ENCODE measurements at regions not wholly inside any gene's neighbourhood (a gene's known extent, or its start where the extent isn't known, plus 50 kb on each side); places are given as distances from the start of the nearest gene placed in this dataset.
"Not testable (repeated sequence)": the region's sequence is repeated elsewhere in the genome, so short reads cannot be mapped to it uniquely, and the experiment has no call there.

DNA sequence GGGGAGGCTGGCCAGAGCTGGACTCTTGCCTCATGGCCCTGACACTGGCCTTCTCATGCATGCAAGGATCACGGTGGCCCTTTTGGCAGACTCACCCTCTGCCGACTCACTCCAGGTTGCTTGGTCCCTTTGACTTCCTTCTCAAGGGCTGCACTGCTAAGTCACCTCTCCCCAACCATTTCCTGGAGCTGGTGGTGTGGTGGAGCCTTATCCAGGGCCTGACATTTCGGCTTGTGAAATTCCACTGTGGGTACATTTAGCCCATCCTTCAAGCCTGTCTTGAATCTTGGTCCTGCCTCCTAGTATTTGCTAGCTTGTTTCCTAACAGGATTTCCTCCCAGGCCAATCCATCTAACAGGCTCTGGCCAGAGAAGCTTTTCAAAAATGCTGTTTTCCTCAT lies 52.6 kb upstream of the JUN start:
- DNase-seq = no peak

GRCh38 chr1:58837886-58838285 lies 54.0 kb upstream of the JUN start:
- no peak for DNase-seq

DNA sequence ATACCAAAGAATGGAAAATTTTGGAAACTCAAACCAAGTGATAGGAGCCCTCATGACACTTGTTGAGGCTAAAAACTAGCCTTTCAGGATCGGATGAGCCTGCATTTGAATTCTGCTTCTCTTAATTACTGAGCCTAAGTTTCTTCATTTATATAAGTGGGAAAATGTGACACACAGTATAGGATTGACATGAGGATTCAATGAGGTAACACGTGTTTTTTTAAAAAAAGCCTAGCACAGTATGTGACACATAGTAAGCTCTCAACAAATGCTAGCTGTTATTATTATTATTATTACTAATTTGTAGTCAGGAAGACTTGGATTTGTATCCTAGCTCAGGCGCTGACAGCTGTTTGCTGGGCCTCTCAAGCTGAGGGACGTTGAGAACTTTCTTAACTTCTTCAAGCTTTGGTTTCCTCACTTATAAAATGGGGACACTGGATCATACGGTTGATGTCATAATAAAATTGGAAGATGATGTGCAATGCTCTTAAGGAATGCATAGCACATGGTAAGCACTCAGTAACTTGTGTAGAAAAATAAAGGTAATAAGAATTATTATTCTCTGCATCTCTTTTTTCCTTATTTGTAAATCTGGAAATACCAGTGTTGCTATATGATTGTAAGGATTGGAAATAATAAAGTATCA lies 55.4 kb upstream of the JUN start:
- no peak for DNase-seq

DNA sequence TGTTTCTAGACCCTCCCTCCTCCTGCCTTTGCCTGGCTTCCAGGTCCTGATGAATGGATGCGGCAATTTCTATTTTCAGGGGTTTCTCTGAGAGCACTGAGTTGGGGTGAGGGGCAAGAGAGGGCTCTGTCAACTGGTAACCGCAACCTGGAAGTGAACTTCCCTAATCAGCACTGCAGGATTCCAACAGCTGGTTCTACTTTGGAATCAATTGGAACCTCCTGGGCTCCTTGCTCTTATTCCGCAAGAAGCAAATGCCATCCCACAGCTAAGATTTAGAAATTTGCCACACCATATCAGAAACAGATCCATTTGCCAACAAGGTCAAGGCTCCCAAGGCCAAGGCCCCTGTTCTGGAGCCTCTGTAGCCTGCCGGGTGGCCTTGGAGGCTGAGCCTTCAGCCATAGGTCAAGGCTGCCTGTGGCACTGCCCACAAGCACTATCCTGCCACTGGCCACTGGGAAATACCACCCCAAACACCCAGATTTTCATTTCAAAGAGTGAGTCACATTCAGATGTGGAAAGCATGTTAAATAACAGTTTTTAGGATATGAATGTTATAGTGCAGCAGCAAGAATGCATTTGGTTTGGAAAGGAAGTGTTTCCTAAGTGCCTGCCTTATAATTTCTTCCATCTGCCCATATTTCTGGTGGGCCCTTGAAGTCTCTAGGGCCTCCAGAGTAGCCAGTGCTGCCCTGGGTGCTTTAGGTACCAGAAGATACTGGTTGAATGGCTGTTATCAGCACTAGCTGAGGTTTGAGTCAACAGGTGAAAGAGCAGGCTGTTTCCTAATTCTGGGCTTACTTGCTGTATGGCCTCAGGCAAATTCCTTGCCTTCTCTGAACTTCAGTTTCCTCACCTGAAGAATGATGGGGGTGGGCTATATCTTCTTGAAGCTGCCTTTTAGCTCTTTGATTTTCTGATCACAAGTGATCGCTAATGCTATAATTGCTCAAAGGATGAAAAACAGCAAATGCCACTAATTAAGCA lies 56.3 kb upstream of the JUN start:
- DNase-seq = no peak

DNA sequence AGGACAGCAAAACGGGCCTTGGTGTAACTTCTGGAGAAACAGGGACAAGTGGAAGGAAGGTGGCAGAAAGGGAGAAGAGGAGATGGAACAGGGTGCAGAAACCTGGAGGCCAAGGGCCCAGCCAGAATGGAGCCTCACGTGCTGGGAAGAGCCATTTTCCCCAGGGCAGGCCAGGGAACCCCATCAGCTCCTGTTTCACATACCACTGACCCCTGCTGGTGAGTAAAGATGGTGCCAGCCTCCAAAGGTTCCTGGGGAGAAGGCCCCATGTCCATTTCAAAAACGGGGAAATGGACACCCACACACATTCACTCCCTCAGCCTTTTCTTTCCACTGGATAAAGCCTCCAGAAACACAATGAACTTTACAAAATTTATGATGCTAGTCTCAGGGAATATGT lies 57.6 kb upstream of the JUN start:
- peak; percentile 1 to 32 for DNase-seq

DNA sequence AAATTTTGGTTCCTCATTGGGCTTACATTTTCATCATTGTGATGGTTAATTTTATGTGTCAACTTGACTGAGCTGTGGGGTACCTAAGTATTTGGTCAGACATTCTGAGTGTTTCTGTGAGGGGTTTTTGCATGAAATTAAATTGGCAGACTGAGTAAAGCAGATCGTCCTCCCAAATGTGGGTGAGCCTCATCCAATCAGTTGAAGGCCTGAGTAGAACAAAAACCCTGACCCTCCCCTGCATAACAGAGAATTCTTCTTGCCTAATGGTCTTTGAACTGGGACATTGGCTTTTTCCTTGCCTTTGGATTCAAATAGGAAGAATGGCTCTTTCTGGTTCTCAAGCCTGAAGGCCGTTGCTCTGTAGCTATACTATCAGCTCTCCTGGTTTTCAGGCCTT lies 59.1 kb upstream of the JUN start:
- no peak for DNase-seq

- DNase-seq = no peak
Measured at GRCh38 chr1:58844176-58844575, 60.3 kb upstream of the JUN start.

DNA sequence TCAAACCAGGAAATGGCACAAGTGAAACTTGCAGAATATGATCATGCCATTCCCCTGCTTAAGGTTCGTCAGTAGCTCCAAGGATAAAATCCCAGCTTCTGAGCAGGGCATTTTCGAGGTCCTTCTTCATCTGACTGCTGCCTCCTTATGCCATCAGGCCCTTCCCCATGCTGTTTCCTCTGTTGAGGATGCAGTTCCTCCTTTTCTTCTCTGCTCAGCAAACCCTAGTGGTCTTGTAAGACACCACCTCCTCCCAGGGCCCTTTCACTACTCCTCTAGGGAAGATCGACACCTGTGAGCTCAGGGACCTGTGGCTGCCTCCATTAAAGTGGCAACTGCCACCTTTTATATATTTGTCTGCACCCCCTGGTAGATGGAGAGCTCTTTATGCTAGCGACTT lies 62.1 kb upstream of the JUN start:
- no peak for DNase-seq

DNA sequence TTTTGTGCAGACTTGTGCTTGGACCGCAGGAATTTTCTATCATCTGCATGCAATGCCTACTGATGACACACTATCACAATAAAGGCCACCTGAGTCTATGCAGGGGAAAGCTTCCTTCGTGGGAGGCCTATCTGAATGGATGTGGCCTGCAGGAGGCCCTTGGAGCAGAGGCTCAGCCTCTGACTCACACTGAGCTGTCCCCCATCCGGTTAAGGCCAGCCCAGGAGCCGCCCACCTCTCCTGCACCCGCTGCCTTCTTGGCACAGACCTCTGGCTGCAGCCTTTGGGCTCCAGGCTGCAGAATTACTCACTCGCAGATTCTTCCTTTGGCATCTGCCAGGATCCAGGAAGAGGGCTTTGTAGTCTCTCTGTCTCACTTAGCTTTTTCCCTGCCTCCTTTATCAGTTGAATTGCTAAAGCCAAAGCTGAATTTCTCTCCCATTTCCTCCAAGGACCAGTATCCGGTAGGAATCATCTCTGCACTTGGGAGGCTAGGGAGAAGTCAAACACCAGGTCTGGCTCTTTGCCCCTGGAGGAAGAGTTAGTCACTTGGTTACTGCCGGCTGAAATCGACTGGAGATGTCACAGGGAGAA lies 65.1 kb upstream of the JUN start:
- no peak for DNase-seq

- no peak for DNase-seq
Measured at GRCh38 chr1:58849551-58849950, 65.7 kb upstream of the JUN start.

DNA sequence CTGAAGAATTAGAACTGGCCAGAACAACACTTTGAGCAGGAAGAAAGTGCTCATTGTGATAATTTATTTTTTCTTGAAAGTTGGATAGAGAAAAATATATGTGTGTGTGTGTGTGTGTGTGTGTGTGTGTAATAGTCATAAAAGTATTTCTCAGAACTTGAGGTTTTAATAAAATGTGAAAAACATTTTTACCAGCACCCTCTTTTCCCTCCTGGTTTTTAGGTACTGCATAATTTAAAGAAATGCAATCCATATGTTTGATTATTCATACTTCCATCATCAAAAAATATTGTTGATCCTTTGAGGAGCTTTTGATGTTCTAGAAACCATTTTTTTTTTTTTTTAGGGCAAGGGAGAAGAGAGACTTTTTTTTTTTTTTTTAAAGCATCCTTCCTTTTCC lies 66.8 kb upstream of the JUN start:
- no peak for DNase-seq

DNA sequence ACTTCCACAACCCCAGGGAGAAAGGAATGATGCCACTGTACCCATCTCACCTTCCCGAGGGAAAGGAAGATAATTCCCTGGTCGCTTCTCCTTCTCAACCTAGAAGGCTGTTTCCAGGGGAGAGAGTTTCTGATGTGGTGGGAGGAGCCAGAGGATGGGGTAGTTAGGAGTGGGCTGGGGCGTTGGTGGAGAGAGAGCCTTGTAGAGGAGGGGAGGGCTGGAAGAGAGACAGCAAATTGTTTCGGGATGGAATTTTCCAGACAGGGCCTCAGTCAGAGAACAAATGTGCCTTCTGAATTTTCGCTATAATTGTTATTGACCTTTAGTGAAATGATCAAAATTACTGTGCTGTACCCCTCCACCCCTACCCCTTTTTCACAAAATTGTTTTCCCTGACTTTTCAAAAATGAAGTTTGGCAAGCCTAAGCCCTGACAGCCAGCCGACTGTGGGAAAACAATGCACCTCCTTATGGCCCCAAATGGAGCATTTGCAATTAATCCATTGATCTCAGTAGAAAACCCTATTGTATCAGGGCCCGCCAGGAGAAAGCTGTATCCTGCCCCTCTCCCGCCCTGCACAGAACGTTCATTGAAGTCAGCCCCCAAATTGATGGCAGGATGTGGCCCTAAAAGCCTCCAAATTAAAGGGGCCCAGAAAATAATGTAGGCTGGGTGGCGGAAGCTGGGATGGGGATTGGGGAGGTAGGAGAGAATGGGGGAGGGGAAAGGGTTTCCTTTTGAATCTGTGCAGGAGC lies 69.1 kb upstream of the JUN start:
- DNase-seq = no peak

- no peak for DNase-seq
Measured at GRCh38 chr1:58854576-58854975, 70.7 kb upstream of the JUN start.

DNA sequence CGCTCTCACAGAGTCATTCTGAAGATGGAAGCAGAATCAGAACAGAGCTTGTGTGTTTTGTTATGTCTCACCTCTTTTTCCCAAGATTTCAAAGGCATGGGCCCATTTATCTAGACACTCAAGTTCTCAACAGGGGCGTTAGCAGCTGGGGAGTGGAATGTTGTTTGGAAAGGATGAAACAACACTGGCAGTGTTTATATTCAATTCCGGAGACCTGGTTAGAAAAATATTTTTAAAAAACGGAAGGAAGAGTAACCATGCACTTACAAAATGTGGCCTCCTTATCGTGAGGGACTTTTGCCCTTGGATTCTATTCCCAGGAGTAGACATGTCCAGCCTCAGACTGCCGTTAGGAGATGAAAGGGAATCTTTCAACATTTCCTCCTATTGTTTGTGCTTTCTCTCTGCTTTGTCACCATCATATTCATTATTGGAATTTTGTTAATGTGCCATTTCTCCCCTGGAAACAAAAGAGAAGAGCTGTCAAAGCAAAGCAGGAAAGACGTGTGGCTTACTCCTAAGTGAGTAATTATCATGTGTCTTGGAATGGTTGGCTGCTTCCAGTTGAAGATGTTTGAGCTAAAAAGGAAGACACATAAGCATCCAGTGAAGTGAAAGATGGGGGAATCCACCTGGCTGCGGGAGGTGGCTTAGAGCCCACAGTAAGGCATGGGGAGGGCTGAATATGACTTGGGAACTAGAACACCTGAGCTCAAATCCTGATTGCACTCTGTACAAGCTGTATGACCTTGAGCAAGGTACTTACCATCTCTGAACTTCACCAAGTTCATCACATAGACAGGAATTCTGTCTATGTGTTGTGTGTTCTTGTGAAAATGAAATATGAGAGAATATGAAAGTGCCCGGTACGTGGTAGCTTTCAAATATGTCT lies 71.7 kb upstream of the JUN start:
- DNase-seq = no peak

DNA sequence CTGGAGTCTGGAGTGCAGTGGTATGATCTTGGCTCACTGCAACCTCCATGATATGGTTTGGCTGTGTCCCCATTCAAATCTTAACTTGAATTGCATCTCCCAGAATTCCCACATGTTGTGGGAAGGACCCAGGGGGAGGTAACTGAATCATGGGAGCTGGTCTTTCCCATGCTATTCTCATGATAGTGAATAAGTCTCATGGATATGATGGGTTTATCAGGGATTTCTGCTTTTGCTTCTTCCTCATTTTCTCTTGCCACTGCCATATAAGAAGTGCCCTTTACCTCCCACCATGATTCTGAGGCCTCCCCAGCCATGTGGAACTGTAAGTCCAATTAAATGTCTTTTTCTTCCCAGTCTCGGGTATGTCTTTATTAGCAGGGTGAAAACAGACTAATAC lies 72.4 kb upstream of the JUN start:
- DNase-seq = not testable (repeated sequence)

- DNase-seq = no peak
Measured at GRCh38 chr1:58857680-58858673, 74.1 kb upstream of the JUN start.

DNA sequence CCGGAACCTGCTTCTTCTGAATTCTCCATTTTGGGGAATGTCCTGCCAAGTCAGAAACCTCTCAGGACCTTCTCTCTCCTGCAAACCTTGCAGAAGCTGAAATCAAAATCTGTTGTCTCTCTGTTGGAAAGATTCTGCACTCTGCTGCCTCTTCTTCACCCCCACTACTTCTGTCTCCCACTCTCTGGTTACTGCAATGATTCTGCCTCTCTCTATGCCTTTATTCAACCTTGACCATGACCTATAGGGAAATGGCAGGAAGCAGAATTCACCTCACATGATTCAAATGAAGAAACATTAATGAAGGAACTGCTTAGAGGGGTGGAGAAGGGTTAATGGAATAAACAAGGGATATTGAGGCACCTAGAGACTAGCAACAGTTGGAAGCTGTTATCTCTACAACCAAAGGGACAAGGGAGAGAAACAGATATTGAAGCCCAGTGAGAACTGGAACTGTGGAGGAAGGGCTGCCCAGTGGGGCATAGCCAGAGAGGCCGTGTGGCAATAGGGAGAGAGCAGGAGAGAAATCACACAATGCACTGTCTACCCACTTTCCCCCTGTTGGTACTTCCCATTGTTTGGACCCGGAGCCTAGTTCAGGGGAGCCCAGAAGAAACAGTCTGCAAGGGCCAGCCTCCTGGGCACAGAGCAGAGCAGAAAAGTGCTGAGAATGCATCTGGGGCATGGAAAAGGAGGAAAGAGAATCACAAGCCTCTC lies 76.1 kb upstream of the JUN start:
- DNase-seq = no peak

GRCh38 chr1:58861076-58861475 lies 77.2 kb upstream of the JUN start:
- no peak for DNase-seq

- no peak for DNase-seq
Measured at GRCh38 chr1:58861506-58861905, 77.7 kb upstream of the JUN start.

GRCh38 chr1:58862728-58863385 lies 79.0 kb upstream of the JUN start:
- peak; percentile 24 to 65 for DNase-seq

Measured in NCI-H526 (cell line).